Stimulated activated CD4-positive, alpha-beta T cell treated with anti-CD3 and anti-CD28 coated beads, Interleukin-4, amount 100 ng/mL, for 4 hours (primary cell): ENCODE measurements at regions not wholly inside any gene's neighbourhood (a gene's known extent, or its start where the extent isn't known, plus 50 kb on each side); places are given as distances from the start of the nearest gene placed in this dataset.

ENCODE experiments used
- DNase-seq, 2 experiments: peaks; one replicate each; pipeline ENCODE4 v3.0.0-alpha.2; 2020

DNA sequence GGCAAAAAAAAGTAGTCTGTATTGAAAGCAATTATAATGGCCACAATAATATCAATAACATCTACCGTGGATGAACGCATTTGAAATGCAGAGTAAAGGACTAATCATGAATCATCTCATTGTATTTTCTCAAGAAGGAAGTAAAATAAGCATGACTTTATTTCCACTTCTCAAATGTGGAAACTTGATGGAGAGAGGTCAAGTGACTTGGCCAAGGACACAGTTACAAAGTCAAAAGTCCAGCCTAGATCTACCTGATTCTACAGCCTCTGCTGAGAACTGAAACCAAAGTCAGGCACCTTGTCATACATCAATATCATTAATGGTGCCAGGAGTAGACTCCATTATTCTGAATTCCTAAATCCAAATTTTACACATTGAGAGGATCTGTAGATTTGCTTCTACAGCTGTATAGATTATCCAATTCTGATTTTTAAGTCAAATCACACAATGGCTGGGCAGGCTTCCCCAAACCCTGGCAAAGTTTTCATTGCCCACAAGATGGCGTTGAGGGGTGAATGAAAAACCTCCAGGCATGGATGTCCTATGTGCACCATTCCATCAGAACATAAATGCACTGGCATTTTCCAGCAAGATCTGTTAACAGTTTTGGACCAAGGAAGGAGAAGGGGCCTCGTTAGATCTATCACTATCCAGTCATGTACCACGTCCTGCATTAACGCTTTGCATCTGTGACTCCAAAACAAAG, 423.1 kb downstream of the MAFB start:
- no peak for DNase-seq

DNA sequence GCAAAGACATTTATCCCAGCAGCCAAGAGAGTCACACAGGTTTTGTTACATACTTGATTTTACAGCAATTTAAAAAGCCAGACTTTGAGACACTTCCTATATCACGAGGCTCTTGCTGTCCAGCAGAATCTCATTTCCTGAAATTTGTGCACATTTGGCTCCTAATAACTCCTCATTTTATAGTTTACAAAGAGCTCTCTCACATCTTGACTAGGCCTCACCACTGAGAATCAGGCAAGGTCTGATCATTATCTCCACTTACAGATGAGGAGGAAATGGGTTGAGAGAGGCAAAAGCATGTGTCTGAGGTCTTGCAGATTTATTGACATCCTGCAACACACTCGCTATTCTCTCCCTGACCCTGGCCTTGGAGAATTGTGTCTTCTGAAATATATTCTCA, 426.8 kb downstream of the MAFB start:
- DNase-seq: no peak

DNA sequence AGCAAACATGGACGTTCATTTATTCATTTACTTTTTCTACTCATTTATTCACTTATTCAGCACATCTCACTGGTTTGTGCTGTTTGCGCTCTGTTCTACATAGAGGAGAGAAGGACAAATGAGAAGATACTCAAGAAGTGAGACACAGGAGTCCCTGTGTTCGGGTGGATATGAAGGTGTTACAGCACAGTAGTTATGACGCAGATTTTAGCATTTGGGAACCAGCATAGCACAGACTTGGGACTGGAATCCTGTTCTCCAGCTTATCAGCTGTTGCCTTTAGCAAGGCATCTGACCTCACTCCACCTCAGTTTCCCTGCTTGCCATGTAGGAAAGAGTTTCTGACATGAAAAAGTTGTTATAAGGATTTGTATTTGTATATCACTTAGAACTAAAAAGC, 430.1 kb downstream of the MAFB start:
- no peak for DNase-seq

DNA sequence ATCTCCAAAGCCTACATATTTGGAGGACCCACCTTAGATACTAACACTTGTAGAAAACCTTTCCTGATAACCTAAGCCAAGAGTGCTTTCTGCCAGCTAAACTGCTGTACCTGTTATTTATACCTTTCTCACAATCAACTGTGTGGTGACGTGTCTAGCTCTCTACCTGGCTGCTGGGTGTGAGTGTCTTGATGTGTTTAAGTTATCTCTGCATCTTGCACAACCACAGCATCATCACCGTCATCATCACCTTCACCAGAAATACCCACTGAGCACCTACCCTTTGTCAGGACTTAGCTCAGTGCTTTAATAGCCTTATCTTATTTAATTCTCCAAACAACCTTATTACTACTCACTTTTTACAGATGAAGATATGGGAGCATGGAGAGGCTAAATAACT, 431.3 kb downstream of the MAFB start:
- no peak for DNase-seq

DNA sequence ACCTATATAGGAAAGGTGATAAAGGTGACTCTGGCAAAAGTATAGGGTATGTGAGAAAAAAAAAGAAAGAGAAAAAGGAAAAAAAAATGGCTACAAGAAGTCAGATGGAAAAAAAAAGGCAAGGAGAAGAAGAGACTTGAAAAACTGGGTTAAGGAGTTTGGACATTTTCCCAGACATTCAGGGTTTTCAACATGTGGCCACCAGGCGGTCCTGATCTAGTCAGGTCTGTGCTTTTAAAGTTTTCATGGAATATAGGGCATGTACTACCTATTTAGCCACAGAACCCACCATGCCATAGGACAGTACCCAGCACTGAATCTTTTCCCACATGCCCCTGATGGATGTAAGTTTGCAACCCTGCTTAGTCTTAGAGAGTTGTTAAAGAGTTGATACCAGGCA, 433.7 kb downstream of the MAFB start:
- DNase-seq: no peak

DNA sequence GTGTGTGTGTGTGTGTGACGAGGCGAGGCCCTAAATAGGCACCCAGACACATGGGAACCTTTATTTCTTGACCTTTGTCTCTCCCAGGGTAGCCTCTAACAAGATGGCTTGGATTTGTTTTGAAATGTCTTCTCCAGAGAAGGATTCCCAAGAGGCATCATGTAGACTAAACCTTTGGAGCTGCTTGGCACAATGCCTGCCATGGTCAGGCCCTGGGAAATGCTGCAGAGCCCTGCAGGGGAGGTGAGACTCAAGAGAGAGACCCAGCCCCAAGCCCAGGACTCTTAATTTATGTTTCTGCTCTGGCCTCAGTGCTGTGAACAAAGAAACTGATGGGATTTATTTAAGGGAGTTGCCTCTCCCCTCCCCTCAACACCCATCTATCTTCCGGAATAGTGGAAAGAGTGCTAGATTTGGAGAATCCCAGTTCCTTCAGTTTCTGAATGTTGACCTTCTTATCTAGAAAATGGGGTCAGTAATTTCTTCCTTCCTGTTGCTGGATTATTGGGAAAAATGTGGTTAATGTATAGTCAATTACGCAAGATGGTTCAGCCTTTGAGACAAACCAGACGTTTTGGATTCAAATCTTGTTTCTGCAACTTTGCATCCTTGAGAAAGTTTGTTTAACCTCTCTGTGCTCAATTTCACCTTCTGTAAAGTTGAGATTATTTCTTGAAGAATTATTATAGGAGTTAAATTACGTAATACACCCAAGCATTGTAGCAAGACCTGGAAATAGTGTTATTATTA, 434.8 kb downstream of the MAFB start:
- no peak for DNase-seq

DNA sequence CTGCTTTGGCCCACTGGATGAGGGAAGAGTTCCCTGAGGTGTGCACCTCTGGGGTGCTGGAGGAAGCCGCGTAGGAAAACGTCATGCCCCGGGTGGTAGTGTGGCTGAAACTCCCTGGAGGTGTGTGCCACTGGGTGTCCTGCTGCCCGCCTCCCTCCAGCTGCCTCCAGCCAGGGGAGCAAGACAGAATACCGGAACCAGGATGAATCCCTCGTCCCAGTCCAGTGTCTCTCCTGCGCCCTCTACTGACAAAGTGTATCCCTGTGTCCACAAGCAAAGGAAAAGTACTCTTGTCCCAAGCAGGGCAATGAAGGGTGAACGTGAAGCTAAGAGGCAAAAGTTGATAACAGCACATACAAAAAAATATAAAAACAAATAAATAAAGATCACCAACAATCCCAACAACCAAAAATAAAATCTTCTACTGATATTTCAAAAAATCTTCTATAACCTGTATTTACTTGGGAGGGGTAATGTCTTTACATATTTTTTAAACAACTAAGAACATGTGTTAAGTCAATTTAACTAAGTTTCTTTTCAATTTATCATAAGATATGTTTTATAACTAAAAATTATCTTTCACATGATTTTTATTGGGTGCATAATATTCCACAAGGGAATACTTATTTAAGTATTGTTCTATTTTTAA, 437.6 kb downstream of the MAFB start:
- no peak for DNase-seq

DNA sequence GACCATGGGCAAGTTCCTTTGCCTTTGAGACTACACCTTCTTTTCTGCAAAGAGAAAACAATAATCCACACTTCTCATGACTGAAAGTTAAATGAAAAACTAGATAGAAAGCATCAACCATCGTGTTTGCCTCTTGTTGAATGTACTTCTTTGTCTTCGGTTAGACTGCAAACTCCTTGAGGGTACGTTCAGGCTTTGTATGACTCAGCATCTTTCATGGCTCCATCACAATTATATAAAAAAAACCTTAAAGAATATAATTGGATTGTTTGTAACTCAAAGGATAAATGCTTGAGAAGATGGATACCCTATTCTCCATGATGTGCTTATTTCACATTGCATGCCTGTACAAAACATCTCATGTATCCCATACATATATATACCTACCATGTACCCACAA, 439.2 kb downstream of the MAFB start:
- no peak for DNase-seq

DNA sequence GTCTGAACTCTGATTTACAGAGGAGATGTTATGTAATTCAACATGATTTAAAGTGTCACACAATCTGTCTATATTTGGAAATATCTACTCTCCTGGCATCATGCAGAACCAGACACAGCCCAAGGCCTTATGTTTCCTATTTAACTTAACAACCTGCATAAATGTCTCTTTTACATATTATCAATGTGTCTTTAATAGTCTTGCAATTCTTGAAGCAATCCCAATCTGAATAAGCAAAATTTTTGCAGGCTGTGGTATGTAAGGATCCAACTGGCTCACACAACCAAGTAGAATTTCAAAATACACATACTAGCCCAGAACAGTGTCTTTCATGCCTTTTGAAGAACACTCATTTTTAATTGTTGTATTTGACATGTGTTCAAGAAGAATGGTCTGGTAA, 443.2 kb downstream of the MAFB start:
- no peak for DNase-seq

DNA sequence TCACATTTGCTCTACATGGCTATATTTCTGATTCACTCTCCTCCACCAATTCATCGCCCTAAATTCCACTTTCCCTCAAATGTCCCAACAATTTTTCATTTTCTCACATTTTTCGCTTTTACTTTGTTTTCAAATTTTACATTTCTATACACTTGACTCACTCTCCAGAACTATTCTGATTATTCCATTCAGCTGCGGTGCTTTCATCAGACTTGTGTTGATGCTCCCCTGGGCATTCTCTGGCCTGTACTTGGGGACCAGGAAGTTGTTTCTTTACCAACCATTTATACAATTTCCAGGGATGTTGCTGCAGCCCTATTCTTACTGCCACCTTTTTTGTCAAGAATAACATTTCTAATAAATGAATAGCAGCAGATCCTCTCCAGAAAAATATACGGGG, 444.8 kb downstream of the MAFB start:
- no peak for DNase-seq

DNA sequence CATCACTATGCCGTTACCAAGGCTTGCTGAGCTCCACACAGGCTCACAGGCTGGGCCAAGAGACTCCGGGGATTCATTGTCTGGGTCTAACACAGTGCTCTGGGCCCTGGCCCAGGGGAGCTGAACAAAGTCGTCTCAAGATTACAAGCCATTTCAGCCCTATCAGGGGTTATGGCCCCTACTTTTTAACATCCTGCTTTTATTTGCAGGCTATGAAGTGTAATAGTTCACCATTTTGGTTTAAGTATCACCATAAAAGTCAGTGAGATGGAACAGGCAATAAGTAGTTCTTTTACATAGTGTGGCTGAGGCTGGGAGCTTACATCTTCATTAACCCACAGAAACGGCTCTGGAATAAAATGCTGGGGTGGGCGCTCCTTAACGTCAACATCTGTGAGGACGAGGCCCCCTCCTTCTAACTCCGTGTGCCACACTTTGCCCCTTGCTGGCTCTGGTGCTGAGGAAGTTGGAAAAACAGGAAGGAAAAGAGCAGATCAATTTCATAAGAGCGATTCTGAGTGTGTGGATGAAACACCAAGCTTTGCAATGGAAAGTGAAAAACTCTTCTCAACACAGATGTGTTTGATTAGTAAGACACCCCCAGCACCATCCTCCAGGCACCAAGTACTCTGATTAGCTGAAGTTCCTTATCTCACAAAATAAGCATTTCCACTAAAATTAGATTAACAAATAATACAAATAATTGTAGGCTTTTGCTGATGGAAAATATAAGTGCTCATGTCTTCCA, 447.3 kb downstream of the MAFB start:
- no peak for DNase-seq

DNA sequence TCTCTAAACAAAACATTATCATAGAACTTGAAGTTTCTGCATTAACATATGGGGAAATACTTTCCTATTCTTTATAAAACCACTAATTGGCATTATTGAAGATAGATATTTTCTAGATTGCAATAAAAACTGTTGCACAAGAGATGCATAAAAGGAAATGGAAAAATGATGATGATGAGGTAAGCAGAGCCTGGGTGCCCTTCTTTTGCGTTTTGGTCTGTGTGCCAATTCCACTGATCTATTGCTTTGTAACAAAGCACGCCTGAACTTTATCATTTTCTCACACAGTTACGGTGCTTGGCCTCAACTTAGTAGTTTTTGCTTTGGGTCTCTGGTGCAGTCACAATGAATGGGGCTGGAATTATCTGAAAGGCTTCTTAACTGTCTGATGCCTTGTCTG, 450.5 kb downstream of the MAFB start:
- no peak for DNase-seq

DNA sequence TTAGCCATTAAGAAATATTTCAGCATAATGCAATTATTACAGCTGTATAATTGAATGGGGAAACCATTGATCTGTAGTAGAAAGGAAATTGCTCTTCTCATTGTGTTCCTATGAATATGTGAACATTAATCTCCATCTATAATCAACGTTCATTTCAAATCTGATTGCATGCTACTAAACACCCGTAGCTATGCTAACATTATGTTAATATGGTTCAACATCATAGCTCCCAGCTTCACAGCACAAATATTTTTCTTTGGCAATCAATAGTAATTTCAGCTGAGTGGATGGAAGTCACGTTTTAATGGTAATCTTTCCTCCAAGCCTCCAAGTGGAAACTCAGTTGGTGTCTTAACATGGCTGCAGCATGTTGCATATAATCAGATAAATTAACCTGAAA, 454.4 kb downstream of the MAFB start:
- DNase-seq: no peak

DNA sequence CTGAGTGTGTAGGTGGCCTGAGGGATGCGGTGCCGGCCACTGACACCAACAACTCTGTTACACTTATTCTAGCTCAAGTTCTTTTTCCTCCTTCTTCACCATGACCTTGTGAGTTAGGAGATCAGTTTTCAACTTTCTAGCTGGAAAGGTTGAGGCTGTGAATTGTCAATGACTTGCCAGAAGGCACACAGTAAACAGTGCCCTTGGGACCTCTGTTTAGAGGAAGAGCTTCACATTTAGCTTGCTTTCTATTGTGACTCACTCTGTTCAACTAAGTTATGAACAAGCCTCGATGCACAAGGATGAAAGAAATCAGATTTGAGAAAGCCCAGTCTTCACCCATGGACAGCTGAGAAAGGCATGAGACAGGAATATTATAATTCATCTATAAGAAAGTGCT, 455.6 kb downstream of the MAFB start:
- no peak for DNase-seq

DNA sequence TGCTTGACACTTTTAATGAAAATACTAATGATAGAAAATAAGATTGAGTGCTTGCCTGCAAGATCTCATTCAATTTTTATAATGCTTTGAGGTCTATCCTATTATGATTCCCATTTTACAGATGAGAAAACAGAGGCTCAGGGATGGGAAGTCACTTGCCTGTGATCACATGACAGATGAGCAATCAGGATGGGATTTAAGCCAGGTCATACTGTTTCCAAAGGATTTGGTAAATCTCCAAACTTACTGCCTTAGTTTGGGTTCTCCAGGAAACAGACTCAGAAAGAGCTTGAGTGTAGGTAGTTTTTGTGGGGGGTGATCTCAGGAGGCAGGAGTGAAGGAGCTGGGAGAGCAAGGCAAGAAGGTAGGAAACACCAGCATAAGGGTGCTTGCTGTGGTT, 456.3 kb downstream of the MAFB start:
- no peak for DNase-seq

DNA sequence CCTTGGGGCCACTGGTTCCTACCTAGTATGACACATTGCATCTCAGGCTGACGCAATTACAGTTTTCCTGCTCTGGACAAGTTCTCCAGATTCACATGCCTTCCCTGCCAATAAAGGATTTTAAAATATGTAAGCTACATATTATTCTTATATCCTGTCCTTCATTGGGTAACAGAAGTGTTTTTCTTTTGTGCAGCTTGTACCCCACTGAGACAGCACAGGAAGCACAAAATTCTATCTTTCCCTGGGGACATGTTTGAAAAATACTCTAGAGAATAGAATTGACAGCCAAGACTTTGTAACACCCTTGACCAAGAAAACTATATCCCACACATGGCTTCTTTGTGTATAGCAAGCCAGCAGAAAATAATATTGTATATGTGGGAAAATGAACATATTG, 456.8 kb downstream of the MAFB start:
- no peak for DNase-seq

DNA sequence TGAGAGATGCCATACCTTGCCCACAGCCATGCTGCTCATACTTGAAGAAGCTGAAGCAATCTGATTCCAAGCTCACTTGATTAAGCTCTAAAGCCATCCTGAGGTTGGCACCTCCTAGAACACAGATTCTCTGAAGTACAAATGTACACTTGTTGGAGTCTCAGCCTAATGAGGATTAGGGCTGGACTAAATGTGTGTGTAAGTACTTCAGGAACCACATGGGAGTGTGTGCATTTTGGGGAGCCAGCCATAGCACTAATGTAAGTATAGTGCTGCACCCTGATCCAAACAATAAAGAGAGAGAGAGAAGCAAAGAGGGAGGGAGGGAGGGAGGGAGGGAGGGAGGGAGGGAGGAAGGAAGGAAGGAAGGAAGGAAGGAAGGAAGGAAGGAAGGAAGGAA, 458.6 kb downstream of the MAFB start:
- DNase-seq: no peak

DNA sequence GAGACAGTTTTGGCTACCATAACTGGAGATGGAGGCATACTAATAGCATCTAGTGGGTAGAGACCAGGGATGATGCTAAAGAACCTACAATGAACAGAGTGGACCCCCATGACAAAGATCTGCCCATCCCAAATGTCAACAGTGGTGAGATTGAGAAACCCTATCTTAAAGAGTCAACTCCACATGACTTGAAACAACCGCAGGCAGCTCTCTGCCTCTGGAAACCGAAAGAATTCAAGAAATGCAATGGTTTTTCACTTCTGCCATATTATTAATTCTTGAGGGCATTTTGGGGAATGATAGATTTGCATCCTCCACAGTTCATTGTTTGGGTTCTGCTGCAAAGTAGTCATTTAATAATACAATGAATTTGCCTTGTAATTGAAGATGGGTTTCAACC, 463.4 kb downstream of the MAFB start:
- DNase-seq: no peak

DNA sequence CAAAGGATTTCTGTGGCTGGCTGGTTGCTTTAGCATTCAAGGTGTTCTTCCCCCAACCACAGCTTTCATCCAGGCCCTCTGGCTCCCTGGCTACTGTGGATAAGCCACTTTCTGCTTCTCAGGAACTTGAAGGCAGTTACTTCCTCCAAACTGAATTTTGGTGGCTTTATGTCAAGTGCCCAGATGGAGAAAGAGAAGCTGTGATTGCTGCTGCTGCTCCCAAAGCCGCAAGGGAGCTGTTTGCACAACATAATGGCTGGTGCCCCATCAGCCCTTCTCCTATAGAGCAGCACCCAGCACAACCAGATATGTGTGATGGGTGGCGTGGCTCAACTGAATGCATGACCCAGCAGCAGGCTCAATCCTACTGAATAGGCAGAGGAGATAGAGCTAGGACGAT, 465.2 kb downstream of the MAFB start:
- no peak for DNase-seq

DNA sequence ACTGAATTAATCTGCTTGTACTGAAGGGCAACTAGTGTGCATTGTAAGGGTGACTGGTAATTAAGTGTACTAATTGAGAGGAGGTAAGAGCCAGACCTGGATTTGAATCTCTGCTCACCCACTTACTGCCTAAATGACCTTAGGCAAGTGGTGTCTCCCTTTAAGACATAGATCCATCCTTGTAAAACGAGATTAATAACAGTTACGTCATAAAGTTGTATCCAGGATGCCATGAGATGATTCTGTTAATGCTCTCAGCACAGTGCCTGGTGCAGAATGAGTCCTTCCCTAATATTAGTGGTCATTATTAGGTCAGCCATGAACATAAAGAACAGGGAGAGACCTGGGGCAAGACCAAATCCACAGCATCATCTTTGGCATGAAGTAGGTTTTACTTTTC, 470.1 kb downstream of the MAFB start:
- no peak for DNase-seq

DNA sequence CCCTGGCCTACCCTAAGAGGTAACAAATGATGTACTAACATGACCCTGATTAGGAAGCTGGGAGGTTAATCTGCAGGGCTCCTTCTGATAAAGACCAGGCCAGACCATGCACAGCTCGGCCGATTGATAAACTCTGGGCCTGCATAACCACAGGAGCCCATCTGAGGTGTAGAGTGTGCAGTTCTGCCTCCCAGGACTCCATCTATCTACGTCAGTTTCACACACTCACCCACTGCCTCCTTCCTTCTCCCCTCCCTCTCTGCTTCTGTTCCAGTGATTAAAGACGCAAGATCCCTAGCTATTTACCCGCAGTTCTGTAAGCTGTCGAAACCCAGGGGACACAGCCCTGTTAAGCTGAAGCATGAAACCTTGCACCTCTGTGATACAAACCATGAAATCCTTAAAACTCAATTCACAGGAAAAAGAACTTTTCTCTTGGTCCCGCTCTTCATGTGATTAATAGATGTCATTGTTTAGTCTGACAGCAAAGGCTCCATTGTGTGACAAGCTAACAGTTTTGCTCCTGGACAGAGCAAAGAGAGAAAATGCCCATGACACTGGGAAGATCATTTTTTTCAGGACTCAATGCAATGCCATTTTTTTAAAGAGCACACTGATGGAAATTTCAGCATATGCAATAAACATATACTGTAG, 470.6 kb downstream of the MAFB start:
- DNase-seq: no peak

DNA sequence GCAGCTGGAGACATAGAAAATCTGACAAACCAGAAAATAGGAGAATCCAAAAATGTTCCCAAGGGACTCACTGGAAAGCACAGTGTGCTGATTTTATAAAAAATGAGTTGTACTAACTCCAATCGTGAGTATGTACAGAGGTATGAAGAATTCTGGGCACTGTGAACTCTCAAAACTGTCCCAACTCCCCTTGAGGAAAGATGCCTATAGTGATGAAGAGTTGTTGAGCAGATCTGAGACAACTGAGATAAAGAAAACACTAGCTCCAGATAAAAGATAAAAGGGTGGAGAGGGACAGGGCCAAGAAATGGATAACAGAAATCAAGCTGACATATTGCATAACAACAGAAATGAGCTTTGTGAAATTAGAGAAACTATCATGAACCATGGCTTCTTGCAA, 481.4 kb downstream of the MAFB start:
- DNase-seq: no peak

DNA sequence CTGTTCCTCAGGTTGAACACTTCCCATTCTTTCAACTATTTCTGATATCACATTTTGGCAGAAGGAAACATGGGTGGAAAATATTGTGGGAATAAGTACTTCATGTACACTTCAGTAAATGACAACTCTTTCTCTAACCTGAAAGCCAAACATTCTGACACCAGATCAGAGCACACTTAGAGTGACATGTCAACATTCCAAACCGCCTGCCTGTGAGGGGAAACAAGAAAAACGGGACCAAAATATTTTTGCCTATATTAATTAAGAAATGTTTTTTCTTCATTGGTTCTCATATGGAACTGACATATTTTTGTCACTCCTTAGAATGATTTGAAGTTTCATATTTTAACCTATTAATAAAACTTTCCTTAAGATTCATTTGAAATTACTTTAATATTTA, 483.1 kb downstream of the MAFB start:
- DNase-seq: no peak
